Hematopoietic multipotent progenitor cell treated with erythropoietin and hydrocortisone succinate and interleukin-3 and kit ligand, for 17 days (in vitro differentiated cells): ENCODE measurements at regions not wholly inside any gene's neighbourhood (a gene's known extent, or its start where the extent isn't known, plus 50 kb on each side); places are given as distances from the start of the nearest gene placed in this dataset.
"Not testable (repeated sequence)": the region's sequence is repeated elsewhere in the genome, so short reads cannot be mapped to it uniquely, and the experiment has no call there.

Experiments used
- DNase-seq: peaks from one replicate; pipeline ENCODE4 v3.0.0-alpha.2; 2015; ENCODE audit warnings: low spot score

GRCh38 chr2:3115301-3116042 lies 262.1 kb downstream of the EIPR1 start:
- no peak for DNase-seq

DNA sequence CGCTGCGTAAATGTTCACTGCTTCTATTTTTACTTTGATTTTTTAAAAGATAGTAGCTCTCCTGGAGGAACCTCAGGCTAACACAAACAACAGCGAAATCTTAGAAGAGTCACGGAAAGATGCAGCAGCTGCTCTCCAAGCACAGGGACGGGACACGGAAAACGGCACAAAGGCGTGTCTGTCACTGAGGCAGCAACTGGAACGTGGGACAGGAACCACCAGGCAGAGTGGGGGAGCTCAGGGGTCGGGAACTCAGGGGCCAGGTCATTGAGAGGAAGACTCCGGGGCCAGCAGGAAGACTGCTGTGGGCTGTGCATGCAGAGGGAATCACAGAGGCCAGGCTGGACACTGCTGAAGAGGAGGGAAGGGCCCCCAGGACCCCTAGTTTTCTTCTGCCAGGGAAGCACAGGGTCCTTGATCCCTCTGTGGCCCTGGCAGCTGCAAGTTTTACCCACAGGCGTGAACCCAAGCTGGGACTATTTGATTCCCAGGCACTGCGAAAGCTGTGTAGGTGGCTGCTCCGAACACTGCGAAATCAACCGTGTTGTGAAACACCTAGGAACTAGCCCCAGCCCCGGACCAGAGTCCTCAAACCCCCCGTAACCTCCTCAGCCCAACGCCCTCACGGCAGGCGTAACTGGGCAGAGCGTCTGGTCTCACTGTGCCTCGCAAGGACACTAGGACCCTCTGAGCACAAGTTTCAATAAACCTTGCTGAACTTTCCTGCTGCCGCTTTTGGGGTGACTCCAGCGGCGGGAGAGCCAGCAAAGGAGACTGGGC lies 263.0 kb downstream of the EIPR1 start:
- DNase-seq, result no peak

DNA sequence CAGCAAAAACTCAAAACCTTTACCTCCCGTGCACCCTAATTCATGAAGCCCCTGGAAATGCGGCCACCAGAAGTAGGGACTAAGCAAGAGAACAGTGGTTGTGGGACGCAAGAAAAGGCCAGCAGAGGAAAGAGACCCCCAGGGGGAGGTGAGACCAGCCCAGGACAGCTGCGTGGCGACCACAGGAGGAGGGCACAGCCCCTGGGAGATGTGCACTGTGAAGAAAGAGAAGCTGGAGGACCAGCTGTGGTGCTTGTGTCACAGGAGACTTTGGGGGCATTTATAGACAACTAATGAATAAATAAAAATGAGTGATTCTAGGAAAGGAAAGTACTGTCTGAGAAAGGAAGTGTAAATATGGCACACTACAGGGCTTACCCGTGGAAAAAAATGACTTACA lies 263.8 kb downstream of the EIPR1 start:
- no peak for DNase-seq

GRCh38 chr2:3113122-3113521 lies 264.5 kb downstream of the EIPR1 start:
- no peak for DNase-seq

GRCh38 chr2:3112553-3112952 lies 265.1 kb downstream of the EIPR1 start:
- DNase-seq, result no peak

DNA sequence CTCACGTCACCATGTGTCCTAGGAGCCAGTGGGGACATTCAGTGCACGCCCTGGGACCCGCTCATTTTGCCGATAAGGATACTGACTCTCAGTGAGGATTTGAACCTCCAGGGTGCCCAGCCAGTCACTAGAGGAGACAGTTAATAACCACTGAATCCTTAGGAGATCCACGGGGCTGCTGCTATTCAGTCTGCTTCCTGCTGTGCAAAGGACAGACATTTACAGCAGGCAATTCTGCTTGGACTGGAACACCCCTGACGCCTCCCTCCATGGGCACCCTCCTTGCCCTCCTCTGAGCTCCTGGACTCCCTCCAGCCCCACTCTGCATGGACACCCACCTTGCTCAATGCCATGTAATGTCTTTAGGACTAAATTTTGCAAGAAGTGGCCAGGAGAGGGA lies 265.5 kb downstream of the EIPR1 start:
- DNase-seq, result no peak

GRCh38 chr2:3110994-3111666 lies 266.5 kb downstream of the EIPR1 start:
- no peak for DNase-seq

- DNase-seq, result no peak
Measured at GRCh38 chr2:3110555-3110954, 267.1 kb downstream of the EIPR1 start.

GRCh38 chr2:3108710-3109702 lies 268.6 kb downstream of the EIPR1 start:
- DNase-seq, result no peak

DNA sequence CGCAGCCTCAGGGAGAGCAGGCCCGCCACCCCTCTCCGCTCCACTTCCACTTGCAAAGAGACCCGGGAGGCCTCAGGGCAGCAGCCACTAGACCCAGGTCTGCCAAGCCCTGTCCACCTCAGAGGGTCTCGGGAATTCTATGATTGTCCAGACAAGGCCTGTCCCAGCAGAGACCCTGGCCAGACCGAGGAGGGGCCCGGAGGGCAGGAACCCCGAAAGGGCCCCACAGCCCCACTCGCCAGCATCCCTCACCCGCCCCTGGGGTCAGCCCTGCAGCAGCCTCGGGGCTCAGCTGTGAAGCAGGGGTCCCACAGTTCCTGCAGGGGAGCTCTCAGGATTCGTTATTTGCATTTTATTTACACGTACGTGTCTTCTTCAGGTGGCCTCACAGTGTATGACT lies 269.5 kb downstream of the EIPR1 start:
- no peak for DNase-seq

GRCh38 chr2:3107567-3107966 lies 270.1 kb downstream of the EIPR1 start:
- DNase-seq, result no peak

- DNase-seq, result no peak
Measured at GRCh38 chr2:3105814-3106569, 271.6 kb downstream of the EIPR1 start.

DNA sequence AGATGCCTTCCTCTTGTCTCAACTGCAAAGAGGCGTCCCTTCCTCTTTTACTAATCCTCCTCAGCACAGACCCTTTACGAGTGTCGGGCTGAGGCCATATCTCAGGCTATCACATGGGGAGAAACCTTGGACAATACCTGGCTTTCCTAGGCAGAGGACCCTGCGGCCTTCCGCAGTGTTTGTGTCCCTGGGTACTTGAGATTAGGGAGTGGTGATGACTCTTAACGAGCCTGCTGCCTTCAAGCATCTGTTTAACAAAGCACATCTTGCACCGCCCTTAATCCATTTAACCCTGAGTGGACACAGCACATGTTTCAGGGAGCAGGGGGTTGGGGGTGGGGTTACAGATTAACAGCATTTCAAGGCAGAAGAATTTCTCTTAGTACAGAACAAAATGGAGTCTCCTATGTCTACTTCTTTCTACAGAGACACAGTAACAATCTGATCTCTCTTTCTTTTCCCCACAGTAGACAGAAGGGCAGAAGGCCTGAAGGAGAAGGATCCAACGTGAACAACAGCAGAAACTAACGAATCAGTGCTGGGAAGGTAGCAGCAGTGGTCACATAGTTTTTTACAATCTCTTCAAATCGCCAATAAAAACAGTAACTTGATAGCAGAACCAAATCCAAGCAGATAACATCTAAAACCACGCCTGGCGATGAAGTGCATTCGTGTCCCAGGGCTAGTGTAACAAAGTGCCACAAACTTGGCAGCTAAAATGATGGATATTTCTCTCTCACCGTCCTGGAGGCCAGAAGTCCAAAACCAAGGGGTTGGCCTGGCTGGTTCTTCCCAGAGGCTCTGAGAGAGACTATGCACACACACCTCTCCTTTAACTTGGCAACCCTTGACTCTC lies 272.4 kb downstream of the EIPR1 start:
- DNase-seq, result not testable (repeated sequence)

- DNase-seq, result no peak
Measured at GRCh38 chr2:3104261-3104660, 273.4 kb downstream of the EIPR1 start.

GRCh38 chr2:3102922-3103569 lies 274.6 kb downstream of the EIPR1 start:
- DNase-seq, result no peak

GRCh38 chr2:3102081-3102921 lies 275.3 kb downstream of the EIPR1 start:
- no peak for DNase-seq

DNA sequence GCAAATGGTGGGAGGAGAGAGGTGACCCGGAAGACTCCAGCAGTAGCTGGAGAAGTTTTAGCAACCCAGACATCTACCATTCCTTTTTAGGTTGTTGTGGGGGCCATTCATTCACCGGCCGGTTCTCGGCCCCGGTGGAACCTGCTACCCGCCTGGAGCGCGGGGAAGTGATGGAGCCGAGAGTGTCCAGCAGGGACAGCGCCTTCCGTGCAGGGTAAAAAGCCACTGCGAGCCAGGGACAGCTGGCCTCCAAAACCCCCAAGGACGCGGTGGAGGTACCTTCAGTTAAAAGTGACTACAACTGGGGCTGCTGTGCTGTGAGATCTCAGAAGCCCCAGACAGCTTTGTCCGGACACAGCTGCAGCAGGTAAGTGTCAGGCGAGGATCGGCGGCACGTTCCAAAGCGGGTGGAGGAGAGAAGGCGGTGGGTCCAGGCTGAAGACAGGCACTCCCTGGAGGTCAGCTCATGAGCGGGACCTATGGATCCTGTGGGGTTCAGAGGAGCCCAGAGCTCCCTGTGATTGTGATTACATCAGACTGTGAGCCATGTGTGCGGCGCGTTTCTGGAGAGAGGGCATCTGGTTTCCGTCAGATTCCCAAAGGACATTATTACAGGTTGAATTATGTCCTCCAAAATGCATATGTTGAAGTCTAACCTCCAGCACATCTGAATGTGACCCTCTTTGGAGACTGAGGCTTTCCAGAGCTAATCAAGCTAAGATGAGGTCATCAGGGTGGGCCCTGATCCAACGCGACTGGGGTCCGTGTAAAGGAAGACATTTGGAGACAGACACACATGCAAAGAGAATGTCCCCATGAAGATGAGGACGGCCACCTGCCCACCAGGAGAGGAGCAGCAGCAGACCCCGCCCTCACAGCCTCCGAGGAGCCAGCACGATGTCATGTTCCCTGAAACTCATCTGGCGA lies 276.3 kb downstream of the EIPR1 start:
- DNase-seq, result no peak
